GM23338 (cell line): ENCODE measurements at regions not wholly inside any gene's neighbourhood (a gene's known extent, or its start where the extent isn't known, plus 50 kb on each side); places are given as distances from the start of the nearest gene placed in this dataset.

ENCODE experiments used
- ATAC-seq: fragments of 200-7000 bp; cut with Tn5 transposase; 3 replicates; pipeline ENCODE4 v1.9.1; 2020
- DNase-seq: peaks from one replicate; pipeline ENCODE4 v3.0.0-alpha.2; 2015; ENCODE audit warnings: low spot score
- H2AFZ ChIP-seq: fragments of 200-600 bp; sonication (generic); 2 replicates; pipeline ENCODE4 v1.8.0; 2016; ENCODE audit warnings: antibody characterized with exemption, mild to moderate bottlenecking, moderate library complexity
- H3F3A ChIP-seq: fragments of 200-600 bp; sonication (generic); replicated peaks from 2 replicates; pipeline ENCODE4 v1.8.0; 2017; ENCODE audit warnings: antibody characterized with exemption, mixed run types, low read depth
- H3K27ac ChIP-seq: fragments of 200-600 bp; sonication (generic); 2 replicates; pipeline ENCODE4 v1.6.1; 2016; ENCODE audit warnings: low read depth
- H3K27me3 ChIP-seq: fragments of 200-600 bp; sonication (generic); 2 replicates; pipeline ENCODE4 v1.8.0; 2016; ENCODE audit warnings: mild to moderate bottlenecking, mixed run types, moderate library complexity; ENCODE audit not compliant: insufficient read depth
- H3K36me3 ChIP-seq: fragments of 200-600 bp; sonication (generic); 2 replicates; pipeline ENCODE4 v1.8.0; 2016; ENCODE audit warnings: mild to moderate bottlenecking; ENCODE audit not compliant: insufficient read depth
- H3K4me1 ChIP-seq: fragments of 200-600 bp; sonication (generic); 2 replicates; pipeline ENCODE4 v1.8.0; 2016; ENCODE audit warnings: mild to moderate bottlenecking, moderate library complexity; ENCODE audit not compliant: insufficient read depth
- H3K4me2 ChIP-seq: fragments of 200-600 bp; sonication (generic); 2 replicates; pipeline ENCODE4 v1.7.1; 2017; ENCODE audit warnings: mixed run types
- H3K4me3 ChIP-seq: fragments of 200-600 bp; sonication (generic); 2 replicates; pipeline ENCODE4 v1.6.1; 2016; ENCODE audit warnings: mixed run types
- H3K79me2 ChIP-seq: fragments of 200-600 bp; sonication (generic); replicated peaks from 2 replicates; pipeline ENCODE4 v1.8.0; 2017; ENCODE audit warnings: mild to moderate bottlenecking; ENCODE audit not compliant: insufficient read depth
- H3K9me2 ChIP-seq: fragments of 200-600 bp; sonication (generic); 2 replicates; pipeline ENCODE4 v1.8.0; 2017; ENCODE audit not compliant: insufficient read depth
- H4K20me1 ChIP-seq: fragments of 200-600 bp; sonication (generic); replicated peaks from 2 replicates; pipeline ENCODE4 v1.8.0; 2017; ENCODE audit warnings: mild to moderate bottlenecking; ENCODE audit not compliant: insufficient read depth
- H3K27ac Mint-ChIP-seq: 2 replicates; pipeline ENCODE4 v1.8.0; 2020; ENCODE audit warnings: inconsistent platforms, mild to moderate bottlenecking, moderate library complexity, mixed read lengths
- H3K27me3 Mint-ChIP-seq: 3 replicates; pipeline ENCODE4 v1.8.0; 2022; ENCODE audit warnings: low read depth, mild to moderate bottlenecking, moderate library complexity, mixed read lengths, inconsistent platforms; ENCODE audit not compliant: insufficient read depth, poor library complexity
- H3K36me3 Mint-ChIP-seq: 3 replicates; pipeline ENCODE4 v1.8.0; 2021; ENCODE audit warnings: low read depth, mild to moderate bottlenecking, inconsistent platforms, moderate library complexity, mixed read lengths
- H3K4me1 Mint-ChIP-seq: 3 replicates; pipeline ENCODE4 v1.8.0; 2020; ENCODE audit warnings: mild to moderate bottlenecking, inconsistent platforms, mixed read lengths
- H3K4me3 Mint-ChIP-seq: 3 replicates; pipeline ENCODE4 v1.8.0; 2021; ENCODE audit warnings: moderate library complexity, mild to moderate bottlenecking, inconsistent platforms, mixed read lengths
- H3K9me3 Mint-ChIP-seq: 3 replicates; pipeline ENCODE4 v1.8.0; 2020; ENCODE audit warnings: moderate library complexity, mild to moderate bottlenecking, inconsistent platforms, mixed read lengths
- CREB1 ChIP-seq: fragments of 250-450 bp; sonication (Bioruptor Pico); IDR thresholded peaks from 2 replicates; pipeline ENCODE4 v1.5.0; 2020; ENCODE audit warnings: low read depth, mild to moderate bottlenecking, moderate library complexity
- CTCF ChIP-seq, 2 experiments: fragments of 200-600 bp in 1 of 2; sonication (generic) in 1 of 2; conservative IDR thresholded peaks; 2 replicates each; pipeline versions ENCODE4 v1.5.1 to v1.6.1; 2016 to 2017; ENCODE audit warnings: antibody characterized with exemption in 2 of 2, low read depth in 2 of 2, mild to moderate bottlenecking in 2 of 2, moderate library complexity in 1 of 2
- ETS1 ChIP-seq: IDR thresholded peaks from 2 replicates; pipeline ENCODE4 v1.6.1; 2016; ENCODE audit warnings: antibody characterized with exemption
- EZH2phosphoT487 ChIP-seq: fragments of 200-600 bp; sonication (generic); IDR thresholded peaks from one replicate; pipeline ENCODE4 v1.8.1; 2018; ENCODE audit warnings: antibody characterized with exemption; ENCODE audit not compliant: unreplicated experiment
- JUNB ChIP-seq: IDR thresholded peaks from one replicate; pipeline ENCODE4 v1.6.1; 2016; ENCODE audit warnings: antibody characterized with exemption; ENCODE audit not compliant: unreplicated experiment
- POLR2AphosphoS5 ChIP-seq: IDR thresholded peaks from 2 replicates; pipeline ENCODE4 v1.6.1; 2016; ENCODE audit warnings: antibody characterized with exemption, low read depth
- REST ChIP-seq: IDR thresholded peaks from one replicate; pipeline ENCODE4 v1.6.1; 2018; ENCODE audit warnings: antibody characterized with exemption; ENCODE audit not compliant: unreplicated experiment
- STAT1 ChIP-seq: IDR thresholded peaks from one replicate; pipeline ENCODE4 v1.6.1; 2016; ENCODE audit warnings: antibody characterized with exemption; ENCODE audit not compliant: unreplicated experiment
- ZNF114 ChIP-seq: fragments of 250-450 bp; sonication (Bioruptor Pico); IDR thresholded peaks from 2 replicates; pipeline ENCODE4 v1.5.0; 2020; ENCODE audit warnings: mild to moderate bottlenecking, moderate library complexity
- ZNF331 ChIP-seq: fragments of 250-450 bp; sonication (Bioruptor Pico); IDR thresholded peaks from 2 replicates; pipeline ENCODE4 v1.5.0; 2020; ENCODE audit warnings: low read depth, mild to moderate bottlenecking, moderate library complexity
- ZNF462 ChIP-seq: fragments of 250-450 bp; sonication (Bioruptor Pico); IDR thresholded peaks from 2 replicates; pipeline ENCODE4 v1.5.0; 2020; ENCODE audit warnings: mild to moderate bottlenecking, moderate library complexity

GRCh38 chr11:54979375-54979774, 272.7 kb downstream of the OR4A5 start:
- H3K4me3 ChIP-seq, result no peak overlapping the region
- DNase-seq, result no peak
- peaks cover 6% of the 10 kb centered on the region; the same call in 1 of the 2 replicates for H3K36me3 ChIP-seq
- H3K27ac Mint-ChIP-seq, result no peak overlapping the region
- H3K79me2 ChIP-seq, result no peaks in the 10 kb centered on the region
- H3K4me2 ChIP-seq, result no peak overlapping the region
- peaks cover 17% of the 10 kb centered on the region; the same call in 2 of the 3 replicates for H3K36me3 Mint-ChIP-seq
- H2AFZ ChIP-seq, result no peak overlapping the region
- H3K4me3 Mint-ChIP-seq, result no peak overlapping the region
- H3K4me1 ChIP-seq, result no peaks in the 10 kb centered on the region
- no peaks in the 10 kb centered on the region for H3K9me2 ChIP-seq
- no peaks in the 10 kb centered on the region for H3K4me1 Mint-ChIP-seq
- no peak for ATAC-seq
- no peaks in the 10 kb centered on the region for H3K27me3 ChIP-seq
- H3K27me3 Mint-ChIP-seq, result no peaks in the 10 kb centered on the region
- no peaks in the 10 kb centered on the region for H3F3A ChIP-seq
- H3K9me3 Mint-ChIP-seq, result peaks cover 100% of the 10 kb centered on the region
- no peak overlapping the region for H3K27ac ChIP-seq
- no peak for TF ChIP-seq ZNF114 (CRISPR knock-in tag)
- TF ChIP-seq ZNF462 (CRISPR knock-in tag), result no peak
- TF ChIP-seq ETS1, result no peak
- no peak for TF ChIP-seq ZNF331 (CRISPR knock-in tag)
- no peak for TF ChIP-seq JUNB
- no peak for TF ChIP-seq CREB1 (CRISPR knock-in tag)
- TF ChIP-seq POLR2AphosphoS5, result no peak
- TF ChIP-seq EZH2phosphoT487, result no peak
- TF ChIP-seq STAT1, result no peak
- TF ChIP-seq REST, result no peak
- no peak for TF ChIP-seq CTCF (conservative IDR thresholded peaks at IDR 0.05; ENCODE audit: low read depth in 2 of 2)
- H4K20me1 ChIP-seq, result no peaks in the 10 kb centered on the region
